Epithelial cell of esophagus (primary cell): ENCODE measurements at regions not wholly inside any gene's neighbourhood (a gene's known extent, or its start where the extent isn't known, plus 50 kb on each side); places are given as distances from the start of the nearest gene placed in this dataset.
A peak's percentile ranks its signal among the peaks of the same experiment; 100 is the strongest.

Experiments
- DNase-seq: peaks from one replicate; pipeline ENCODE4 v3.0.0; 2010; ENCODE audit warnings: low read depth
- H3K4me3 ChIP-seq: 2 replicates; pipeline ENCODE4 v1.5.1; 2011; ENCODE audit warnings: mild to moderate bottlenecking, low read length, control low read depth
- CTCF ChIP-seq: IDR thresholded peaks from 2 replicates; pipeline ENCODE4 v1.5.1; 2011; ENCODE audit warnings: low read depth, mild to moderate bottlenecking, low read length, control low read depth, inconsistent platforms; ENCODE audit not compliant: insufficient read depth; ENCODE audit errors: missing control alignments

GRCh38 chr5:147036691-147037245 is 158.2 kb upstream of the PPP2R2B start:
- DNase-seq, result peak; percentile 63
- H3K4me3 ChIP-seq, result no peak overlapping the region
- no peak for TF ChIP-seq CTCF

GRCh38 chr5:147037515-147038205 is 159.1 kb upstream of the PPP2R2B start:
- peak; percentile 87 for DNase-seq
- H3K4me3 ChIP-seq, result no peak overlapping the region
- TF ChIP-seq CTCF, result no peak

GRCh38 chr5:147040856-147041255 is 162.3 kb upstream of the PPP2R2B start:
- no peak for DNase-seq
- no peak overlapping the region for H3K4me3 ChIP-seq
- TF ChIP-seq CTCF, result no peak

- TF ChIP-seq CTCF, result no peak
- no peak overlapping the region for H3K4me3 ChIP-seq
- no peak for DNase-seq
Observed at GRCh38 chr5:147044572-147045273, 166.2 kb upstream of the PPP2R2B start.

- no peak for TF ChIP-seq CTCF
Observed at GRCh38 chr5:147045290-147045689, 166.7 kb upstream of the PPP2R2B start.

GRCh38 chr5:147046281-147046680 is 167.7 kb upstream of the PPP2R2B start:
- DNase-seq, result no peak
- no peak overlapping the region for H3K4me3 ChIP-seq
- no peak for TF ChIP-seq CTCF

More at GRCh38 chr5:147045290-147045689, 166.7 kb upstream of the PPP2R2B start:
- DNase-seq, result no peak
- H3K4me3 ChIP-seq, result no peak overlapping the region
